GM19438 (cell line): ENCODE measurements at regions not wholly inside any gene's neighbourhood (a gene's known extent, or its start where the extent isn't known, plus 50 kb on each side); places are given as distances from the start of the nearest gene placed in this dataset.
"Not testable (repeated sequence)": the region's sequence is repeated elsewhere in the genome, so short reads cannot be mapped to it uniquely, and the experiment has no call there.

Source experiments
- ATAC-seq: cut with Tn5 transposase; IDR thresholded peaks from one replicate; pipeline ENCODE4 v1.9.1; 2021; ENCODE audit warnings: low read depth; ENCODE audit not compliant: unreplicated experiment

- ATAC-seq: no peak
Measured at GRCh38 chr2:64792300-64792699, 138.6 kb upstream of the SERTAD2 start.

- no peak for ATAC-seq
Measured at GRCh38 chr2:64792995-64793639, 139.4 kb upstream of the SERTAD2 start.

GRCh38 chr2:64793701-64794100 lies 140.0 kb upstream of the SERTAD2 start:
- ATAC-seq: no peak

- no peak for ATAC-seq
Measured at GRCh38 chr2:64794426-64794995, 140.8 kb upstream of the SERTAD2 start.

- ATAC-seq: no peak
Measured at GRCh38 chr2:64795024-64795592, 141.4 kb upstream of the SERTAD2 start.

- ATAC-seq: no peak
Measured at GRCh38 chr2:64796926-64797325, 143.2 kb upstream of the SERTAD2 start.

- ATAC-seq: no peak
Measured at GRCh38 chr2:64797881-64798575, 144.3 kb upstream of the SERTAD2 start.

GRCh38 chr2:64799592-64800252 lies 146.0 kb upstream of the SERTAD2 start:
- no peak for ATAC-seq

- ATAC-seq: no peak
Measured at GRCh38 chr2:64803776-64804175, 150.1 kb upstream of the SERTAD2 start.

GRCh38 chr2:64804651-64805050 lies 150.9 kb upstream of the SERTAD2 start:
- ATAC-seq: no peak

- no peak for ATAC-seq
Measured at GRCh38 chr2:64807417-64807816, 153.7 kb upstream of the SERTAD2 start.

- ATAC-seq: no peak
Measured at GRCh38 chr2:64808092-64808491, 154.4 kb upstream of the SERTAD2 start.

GRCh38 chr2:64808754-64809153 lies 155.0 kb upstream of the SERTAD2 start:
- no peak for ATAC-seq

GRCh38 chr2:64809216-64809615 lies 155.5 kb upstream of the SERTAD2 start:
- no peak for ATAC-seq

- no peak for ATAC-seq
Measured at GRCh38 chr2:64812285-64812684, 158.6 kb upstream of the SERTAD2 start.

GRCh38 chr2:64814007-64814406 lies 160.3 kb upstream of the SERTAD2 start:
- no peak for ATAC-seq

GRCh38 chr2:64816526-64816925 lies 162.8 kb upstream of the SERTAD2 start:
- ATAC-seq: not testable (repeated sequence)

GRCh38 chr2:64817453-64817852 lies 163.7 kb upstream of the SERTAD2 start:
- no peak for ATAC-seq

GRCh38 chr2:64818664-64819060 lies 164.9 kb upstream of the SERTAD2 start:
- ATAC-seq: no peak

- no peak for ATAC-seq
Measured at GRCh38 chr2:64819361-64819760, 165.6 kb upstream of the SERTAD2 start.
